Inferior parietal cortex (tissue), 1 donor: ENCODE measurements at regions not wholly inside any gene's neighbourhood (a gene's known extent, or its start where the extent isn't known, plus 50 kb on each side); places are given as distances from the start of the nearest gene placed in this dataset.

Experiments
- DNase-seq: peaks from one replicate; pipeline ENCODE4 v3.0.0-alpha.2; 2016; ENCODE audit errors: extremely low spot score

DNA sequence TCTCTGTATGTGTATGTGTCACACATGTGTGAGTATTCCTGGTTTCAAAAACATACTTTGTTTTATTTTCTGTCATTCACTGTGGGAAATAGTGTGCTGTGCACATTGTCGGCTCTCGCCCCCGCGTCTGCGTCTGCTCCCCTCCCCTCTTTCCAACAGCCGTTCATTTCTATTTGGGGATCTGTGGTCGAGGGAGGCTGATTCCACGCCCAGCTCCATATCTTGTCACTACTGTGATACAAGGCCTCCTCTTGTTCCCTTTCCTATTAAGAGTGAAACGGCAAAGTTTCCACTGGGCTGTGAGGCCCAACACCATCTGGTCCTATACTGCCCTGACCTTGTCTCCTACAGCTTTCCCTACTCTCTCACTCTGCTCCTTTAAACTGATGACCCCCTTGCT is 172.5 kb upstream of the LRIG1 start:
- DNase-seq: no peak

- DNase-seq: no peak
Observed at GRCh38 chr3:66675366-66675765, 174.5 kb upstream of the LRIG1 start.

DNA sequence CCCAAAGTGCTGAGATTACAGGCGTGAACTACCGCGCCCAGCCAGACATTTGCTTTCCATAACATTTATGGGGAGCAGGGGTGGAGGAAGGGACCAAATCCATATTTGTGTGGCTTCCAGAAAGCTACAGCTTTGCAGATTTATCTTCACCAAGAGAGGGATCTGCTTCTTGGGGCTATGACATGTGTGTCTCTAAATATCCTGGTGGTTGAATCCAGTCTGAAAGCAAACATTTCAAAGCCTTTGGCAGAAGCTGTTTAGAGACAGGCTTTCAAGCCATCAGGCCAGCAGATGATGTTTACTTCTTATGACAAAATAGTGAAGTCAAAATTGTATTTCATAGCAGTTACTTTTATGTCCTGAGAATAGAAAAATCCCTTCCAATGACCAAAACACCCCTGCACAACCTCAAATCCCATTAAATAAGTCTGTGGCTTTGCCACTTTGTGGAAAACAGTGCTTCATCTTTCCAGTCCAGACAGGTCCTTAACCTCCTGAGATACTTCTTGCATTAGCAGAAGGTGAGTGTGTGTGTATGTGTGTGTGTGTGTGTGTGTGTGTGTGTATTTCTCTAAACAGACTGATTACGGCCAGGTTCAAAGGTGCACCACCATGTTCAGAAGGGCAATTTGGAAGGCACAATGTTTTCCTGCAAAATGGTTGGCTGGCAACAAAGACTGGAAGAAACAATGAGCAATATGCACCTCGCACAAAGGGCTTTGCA is 191.4 kb upstream of the LRIG1 start:
- DNase-seq: no peak

DNA sequence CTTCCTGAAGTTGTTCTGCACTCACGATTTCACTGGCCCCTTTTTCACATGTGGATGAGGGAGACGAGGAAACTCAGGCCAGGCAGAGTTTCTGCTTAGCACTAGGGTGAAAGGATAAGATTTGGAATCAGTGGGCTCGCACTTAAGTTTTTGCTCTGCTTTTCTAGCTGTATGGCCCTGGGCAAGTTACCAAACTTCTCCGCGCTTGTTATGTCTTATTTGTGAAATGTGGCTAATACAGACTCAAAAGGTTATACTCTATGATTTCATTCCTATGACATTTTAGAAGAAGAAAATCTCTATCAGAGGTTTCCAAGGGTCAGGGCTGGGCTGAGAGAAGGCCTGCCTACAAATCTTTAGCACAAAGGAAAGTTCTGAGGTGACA is 191.9 kb upstream of the LRIG1 start:
- DNase-seq: no peak

GRCh38 chr3:66693461-66694031 is 192.7 kb upstream of the LRIG1 start:
- DNase-seq: peak; percentile 8

GRCh38 chr3:66702126-66702525 is 201.3 kb upstream of the LRIG1 start:
- DNase-seq: no peak

- DNase-seq: no peak
Observed at GRCh38 chr3:66703501-66703900, 202.7 kb upstream of the LRIG1 start.

GRCh38 chr3:66705076-66705475 is 204.3 kb upstream of the LRIG1 start:
- no peak for DNase-seq

DNA sequence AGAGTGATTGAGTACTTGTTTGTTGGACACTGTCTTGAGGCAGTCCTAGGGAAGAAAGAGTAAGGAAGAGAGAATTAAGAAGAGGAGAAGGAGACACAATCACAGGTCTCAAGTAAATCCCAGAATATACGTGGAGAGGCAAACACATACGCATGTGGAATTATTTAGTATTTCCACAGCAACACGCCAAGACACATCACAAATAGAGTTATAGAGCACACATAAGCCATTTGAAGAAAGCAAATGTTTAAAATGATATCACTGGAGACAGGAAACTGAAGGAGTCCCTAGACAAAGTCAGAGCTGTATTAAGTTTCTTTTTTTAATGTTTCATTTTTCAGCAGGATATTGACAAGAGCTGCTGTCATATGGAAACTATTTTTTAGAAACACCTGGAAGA is 206.1 kb upstream of the LRIG1 start:
- DNase-seq: no peak

GRCh38 chr3:66709532-66709931 is 208.7 kb upstream of the LRIG1 start:
- DNase-seq: no peak

- DNase-seq: no peak
Observed at GRCh38 chr3:66712210-66712609, 211.4 kb upstream of the LRIG1 start.

- DNase-seq: no peak
Observed at GRCh38 chr3:66713921-66714320, 213.1 kb upstream of the LRIG1 start.

GRCh38 chr3:66715806-66716205 is 215.0 kb upstream of the LRIG1 start:
- no peak for DNase-seq

DNA sequence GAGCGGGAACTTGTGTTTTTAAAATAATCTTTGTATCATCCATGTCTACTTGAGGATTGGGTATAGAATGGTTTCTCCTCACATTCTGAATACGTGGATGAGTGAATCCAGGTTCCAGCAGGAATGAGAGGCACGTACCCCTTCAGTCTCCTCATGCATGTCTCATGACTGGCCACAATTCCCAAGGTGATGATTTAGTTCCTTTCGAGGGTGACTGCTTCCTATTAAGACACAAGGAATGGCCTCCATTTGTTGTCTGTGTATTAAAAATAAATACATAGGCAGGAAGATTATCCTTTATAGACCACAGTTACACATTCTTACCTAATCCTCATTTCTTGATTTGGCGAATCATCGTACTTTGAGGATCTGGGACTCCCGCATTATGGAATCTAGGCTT is 217.0 kb upstream of the LRIG1 start:
- no peak for DNase-seq

DNA sequence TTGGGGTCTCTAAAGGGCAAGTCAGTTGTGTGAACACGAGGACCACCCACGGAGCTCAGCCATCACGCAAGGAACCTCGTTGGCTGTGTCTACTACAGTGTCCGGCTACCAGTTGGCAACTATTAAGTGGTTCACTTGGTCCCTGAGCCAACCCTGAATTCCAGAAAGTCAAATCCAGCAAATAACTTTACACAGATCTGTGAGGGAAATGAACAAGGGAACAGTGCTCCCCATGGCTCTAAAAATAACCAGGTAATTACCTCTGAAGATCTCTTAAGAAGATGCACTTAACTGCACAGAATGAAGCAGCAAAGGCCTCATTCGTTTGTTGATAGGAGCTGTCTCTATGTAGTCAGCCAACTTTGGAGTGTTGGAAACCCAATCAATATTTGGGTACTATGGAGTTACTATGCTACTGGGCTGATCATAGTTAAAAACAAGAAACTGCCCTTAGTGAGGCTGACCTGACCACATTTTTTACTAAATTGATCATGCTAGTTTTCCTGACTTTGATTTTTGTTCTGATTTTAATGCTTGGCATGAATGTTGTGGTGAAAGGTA is 219.1 kb upstream of the LRIG1 start:
- no peak for DNase-seq

GRCh38 chr3:66720508-66720907 is 219.7 kb upstream of the LRIG1 start:
- no peak for DNase-seq

GRCh38 chr3:66722675-66723074 is 221.9 kb upstream of the LRIG1 start:
- DNase-seq: no peak

GRCh38 chr3:66723231-66723630 is 222.4 kb upstream of the LRIG1 start:
- DNase-seq: no peak

DNA sequence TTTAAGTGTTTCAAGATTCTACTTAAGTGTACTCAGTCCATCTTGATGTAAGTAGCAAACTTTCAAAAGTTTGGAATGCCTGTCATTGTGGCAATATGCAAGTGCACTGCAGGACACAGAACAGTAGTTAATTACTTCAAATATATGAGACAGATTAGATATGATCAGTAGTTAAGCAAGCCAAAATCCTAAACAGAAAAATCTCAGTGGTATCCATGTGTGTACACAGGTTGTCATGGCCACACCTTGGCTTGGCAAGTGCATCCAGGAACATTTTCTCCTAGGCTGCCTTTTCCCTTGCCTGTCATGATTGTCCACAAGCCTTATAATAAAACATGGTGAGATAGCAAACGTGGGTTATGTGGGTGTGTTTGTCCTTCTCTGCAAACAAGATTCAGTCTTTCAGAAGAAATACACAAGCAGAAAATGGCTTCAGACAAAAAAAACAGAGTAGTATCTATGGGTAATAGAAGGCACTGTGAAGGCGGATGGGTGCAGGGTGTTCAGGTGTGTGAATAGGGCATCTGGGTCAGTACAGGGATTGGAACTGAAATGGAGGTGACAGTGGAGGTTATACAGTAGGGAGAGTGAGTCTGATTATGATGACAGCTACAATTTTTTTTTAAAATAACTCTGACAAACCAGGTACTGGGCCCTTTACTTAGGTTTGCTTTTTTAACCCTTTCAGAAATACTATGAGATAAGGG is 229.0 kb upstream of the LRIG1 start:
- DNase-seq: no peak

GRCh38 chr3:66738625-66739365 is 238.0 kb upstream of the LRIG1 start:
- peak; percentile 7 for DNase-seq

DNA sequence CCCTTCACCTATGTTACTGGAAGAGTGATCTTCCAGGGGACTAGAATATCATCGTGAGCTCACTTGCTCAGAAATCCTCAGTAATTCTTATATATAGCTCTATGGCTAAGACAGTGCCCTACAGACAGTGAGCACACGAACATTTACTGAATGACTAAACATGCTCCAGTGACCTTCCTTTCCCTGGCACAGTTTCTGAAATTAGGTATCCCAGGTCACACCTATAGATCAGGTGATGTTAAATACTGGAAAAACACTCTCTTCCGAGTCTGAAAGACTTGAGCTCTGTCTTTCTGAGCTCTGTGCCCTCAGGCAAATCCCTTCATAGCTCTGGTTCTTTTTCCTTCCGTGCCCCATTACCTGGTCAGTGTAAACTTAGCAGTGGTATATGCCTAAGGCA is 239.4 kb upstream of the LRIG1 start:
- DNase-seq: no peak

GRCh38 chr3:66744521-66744920 is 243.7 kb upstream of the LRIG1 start:
- no peak for DNase-seq
